OCI-LY3 (cell line): ENCODE measurements at regions not wholly inside any gene's neighbourhood (a gene's known extent, or its start where the extent isn't known, plus 50 kb on each side); places are given as distances from the start of the nearest gene placed in this dataset.

ENCODE experiments used
- H2AFZ ChIP-seq: fragments of 200-600, 300-600 bp; shearing (Covaris generic); 2 replicates; pipeline ENCODE4 v1.6.0; 2014; ENCODE audit warnings: antibody characterized with exemption, low read depth, low read length
- H3K27ac ChIP-seq: fragments of 200-600, 300-600 bp; sonication (generic); 2 replicates; pipeline ENCODE4 v1.5.1; 2014; ENCODE audit warnings: mild to moderate bottlenecking, low read length, moderate library complexity, mixed read lengths
- H3K27me3 ChIP-seq: fragments of 200-600, 300-600 bp; sonication (generic); 2 replicates; pipeline ENCODE4 v1.6.1; 2014; ENCODE audit warnings: low read depth, low read length, mixed read lengths
- H3K36me3 ChIP-seq: fragments of 200-600, 300-600 bp; sonication (generic); replicated peaks from 2 replicates; pipeline ENCODE3; 2014; ENCODE audit warnings: low read depth, low read length, mixed read lengths
- H3K4me1 ChIP-seq: fragments of 300-600, 200-600 bp; sonication (generic); 2 replicates; pipeline ENCODE4 v1.6.1; 2014; ENCODE audit warnings: low read length, mixed read lengths
- H3K4me2 ChIP-seq: fragments of 200-600, 300-600 bp; sonication (generic); 2 replicates; pipeline ENCODE4 v1.6.1; 2014; ENCODE audit warnings: low read length, mixed read lengths
- H3K4me3 ChIP-seq: fragments of 300-600, 200-600 bp; sonication (generic); 2 replicates; pipeline ENCODE4 v1.5.1; 2014; ENCODE audit warnings: antibody characterized with exemption, mild to moderate bottlenecking, low read length, moderate library complexity
- H3K79me2 ChIP-seq: fragments of 300-600, 200-600 bp; shearing (Covaris generic); 2 replicates; pipeline ENCODE4 v1.6.1; 2014; ENCODE audit warnings: mild to moderate bottlenecking, low read length, mixed read lengths
- H3K9ac ChIP-seq: fragments of 300-600, 200-600 bp; shearing (Covaris generic); 2 replicates; pipeline ENCODE4 v1.6.0; 2014; ENCODE audit warnings: mild to moderate bottlenecking, low read length, moderate library complexity
- H3K9me3 ChIP-seq: fragments of 200-600, 300-600 bp; shearing (Covaris generic); 2 replicates; pipeline ENCODE4 v1.6.1; 2014; ENCODE audit warnings: low read length, mixed read lengths; ENCODE audit not compliant: insufficient read depth
- H4K20me1 ChIP-seq: fragments of 200-600, 300-600 bp; sonication (generic); 2 replicates; pipeline ENCODE4 v1.6.1; 2016; ENCODE audit warnings: low read length, mixed read lengths; ENCODE audit not compliant: insufficient read depth
- CTCF ChIP-seq: fragments of 200-600, 300-600 bp; sonication (generic); IDR thresholded peaks from 2 replicates; pipeline ENCODE4 v1.5.1; 2014; ENCODE audit warnings: antibody characterized with exemption, low read length, low read depth
- EZH2phosphoT487 ChIP-seq: fragments of 200-600 bp; shearing (Covaris generic); IDR thresholded peaks from 2 replicates; pipeline ENCODE4 v1.6.1; 2018; ENCODE audit warnings: antibody characterized with exemption, mixed run types, low read depth

GRCh38 chr20:60306105-60306504 lies 347.9 kb downstream of the CDH26 start:
- Histone ChIP-seq H3K79me2 (no peaks in the 10 kb centered on the region), H3K9ac (no peak overlapping the region), H3K4me1 (no peaks in the 10 kb centered on the region), H3K27me3 (no peaks in the 10 kb centered on the region), H3K27ac (no peak overlapping the region), H3K36me3 (no peaks in the 10 kb centered on the region), H4K20me1 (no peaks in the 10 kb centered on the region), H3K9me3 (no peaks in the 10 kb centered on the region), H3K4me2 (no peak overlapping the region), H3K4me3 (no peak overlapping the region), H2AFZ (no peak overlapping the region)
- TF ChIP-seq CTCF = no peak
- TF ChIP-seq EZH2phosphoT487 = no peak

DNA sequence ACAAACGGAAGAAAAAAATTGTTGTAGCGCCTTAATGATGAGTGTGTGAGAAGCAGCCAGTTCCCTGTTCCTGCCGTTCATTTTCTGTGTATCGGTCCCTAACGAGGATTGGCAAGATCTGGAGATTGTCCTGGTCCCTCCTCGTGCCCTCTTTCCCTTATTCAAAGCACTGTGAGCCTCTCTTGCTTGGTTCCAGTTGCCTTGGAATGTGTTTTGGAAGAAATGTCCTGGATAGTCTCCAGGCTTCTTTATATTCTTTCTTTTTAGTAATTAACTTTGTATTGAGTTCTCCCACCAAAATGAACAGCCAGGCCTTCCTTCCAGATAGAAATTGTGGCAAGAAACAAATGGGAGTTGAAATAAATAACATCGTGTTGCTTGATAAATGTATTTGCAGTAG lies 348.3 kb downstream of the CDH26 start:
- no peak overlapping the region for H3K27ac ChIP-seq
- H3K36me3 ChIP-seq = no peaks in the 10 kb centered on the region
- H2AFZ ChIP-seq = no peak overlapping the region
- no peak overlapping the region for H3K9ac ChIP-seq
- no peak overlapping the region for H3K4me2 ChIP-seq
- no peaks in the 10 kb centered on the region for H3K4me1 ChIP-seq
- no peaks in the 10 kb centered on the region for H3K27me3 ChIP-seq
- no peaks in the 10 kb centered on the region for H4K20me1 ChIP-seq
- H3K4me3 ChIP-seq = no peak overlapping the region
- H3K79me2 ChIP-seq = no peaks in the 10 kb centered on the region
- no peaks in the 10 kb centered on the region for H3K9me3 ChIP-seq
- TF ChIP-seq EZH2phosphoT487 = no peak
- no peak for TF ChIP-seq CTCF

- no peaks in the 10 kb centered on the region for H3K27me3 ChIP-seq
- no peak overlapping the region for H3K9ac ChIP-seq
- H4K20me1 ChIP-seq = no peaks in the 10 kb centered on the region
- no peak overlapping the region for H3K27ac ChIP-seq
- no peaks in the 10 kb centered on the region for H3K4me1 ChIP-seq
- 0 out of 2 replicates have a peak, but pooled peaks cover 3% of the 10 kb centered on the region for H3K9me3 ChIP-seq
- H3K4me2 ChIP-seq = no peak overlapping the region
- H3K4me3 ChIP-seq = no peak overlapping the region
- no peaks in the 10 kb centered on the region for H3K79me2 ChIP-seq
- no peak for TF ChIP-seq CTCF
- TF ChIP-seq EZH2phosphoT487 = no peak
- H2AFZ ChIP-seq = no peak overlapping the region
- H3K36me3 ChIP-seq = no peaks in the 10 kb centered on the region
Measured at GRCh38 chr20:60310560-60311349, 352.5 kb downstream of the CDH26 start.

DNA sequence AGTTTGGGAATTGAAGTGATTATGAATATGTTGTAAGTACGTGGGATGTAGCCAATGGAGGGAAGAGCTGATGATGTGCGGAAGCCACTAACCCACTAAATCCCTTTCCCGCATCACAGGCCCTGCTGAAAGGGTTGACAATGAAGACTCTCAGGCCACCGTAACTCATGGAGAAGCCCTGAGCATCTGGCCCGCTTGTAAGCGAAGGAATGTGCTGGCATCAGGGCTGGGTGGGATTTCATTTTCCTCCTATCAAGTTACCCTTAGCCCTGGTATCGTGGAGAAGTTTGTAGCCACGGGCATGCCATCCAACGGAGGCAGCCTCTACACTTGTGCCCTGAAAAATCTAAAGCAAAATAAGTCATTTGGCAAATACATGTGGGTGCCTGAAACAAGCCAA lies 355.0 kb downstream of the CDH26 start:
- H3K27ac ChIP-seq = no peak overlapping the region
- H3K79me2 ChIP-seq = no peaks in the 10 kb centered on the region
- no peaks in the 10 kb centered on the region for H3K27me3 ChIP-seq
- H3K4me1 ChIP-seq = no peaks in the 10 kb centered on the region
- no peak overlapping the region for H3K9ac ChIP-seq
- no peaks in the 10 kb centered on the region for H4K20me1 ChIP-seq
- no peak overlapping the region for H2AFZ ChIP-seq
- H3K4me2 ChIP-seq = no peak overlapping the region
- no peak overlapping the region for H3K4me3 ChIP-seq
- 0 out of 2 replicates have a peak, but pooled peaks cover 3% of the 10 kb centered on the region for H3K9me3 ChIP-seq
- no peaks in the 10 kb centered on the region for H3K36me3 ChIP-seq
- no peak for TF ChIP-seq EZH2phosphoT487
- no peak for TF ChIP-seq CTCF
